Anterior cingulate cortex (tissue), 58 donors: ENCODE measurements at regions not wholly inside any gene's neighbourhood (a gene's known extent, or its start where the extent isn't known, plus 50 kb on each side); places are given as distances from the start of the nearest gene placed in this dataset.
"Not testable (repeated sequence)": the region's sequence is repeated elsewhere in the genome, so short reads cannot be mapped to it uniquely, and the experiment has no call there.

Experiments
- DNase-seq, 58 donors: peaks; one replicate each; lab custom pipeline; 2025; lab: John Stamatoyannopoulos, UW

- no peak for DNase-seq
Observed at GRCh38 chr7:55261386-55261770, 103.8 kb upstream of the LANCL2 start.

- not testable (repeated sequence) for DNase-seq
Observed at GRCh38 chr7:55265328-55265727, 99.8 kb upstream of the LANCL2 start.

- DNase-seq: no peak
Observed at GRCh38 chr7:55265836-55266642, 99.1 kb upstream of the LANCL2 start.

GRCh38 chr7:55271069-55271626 lies 94.0 kb upstream of the LANCL2 start:
- no peak for DNase-seq

- DNase-seq: no peak
Observed at GRCh38 chr7:55271661-55272060, 93.5 kb upstream of the LANCL2 start.

- peak in 1 of 58 donors; percentile 21 for DNase-seq
Observed at GRCh38 chr7:55272328-55272727, 92.8 kb upstream of the LANCL2 start.

- no peak for DNase-seq
Observed at GRCh38 chr7:55273186-55273980, 91.8 kb upstream of the LANCL2 start.

GRCh38 chr7:55274156-55274555 lies 91.0 kb upstream of the LANCL2 start:
- DNase-seq: no peak

- DNase-seq: no peak
Observed at GRCh38 chr7:55275291-55276200, 89.6 kb upstream of the LANCL2 start.

- DNase-seq: no peak
Observed at GRCh38 chr7:55276572-55277295, 88.4 kb upstream of the LANCL2 start.

- DNase-seq: no peak
Observed at GRCh38 chr7:55277916-55278315, 87.2 kb upstream of the LANCL2 start.

- DNase-seq: no peak
Observed at GRCh38 chr7:55278321-55278720, 86.8 kb upstream of the LANCL2 start.

GRCh38 chr7:55279080-55279845 lies 85.9 kb upstream of the LANCL2 start:
- no peak for DNase-seq

GRCh38 chr7:55280031-55280454 lies 85.1 kb upstream of the LANCL2 start:
- DNase-seq: peak in 47 of 58 donors; percentile 9 to 69 (median 34)

GRCh38 chr7:55285665-55286064 lies 79.5 kb upstream of the LANCL2 start:
- no peak for DNase-seq

GRCh38 chr7:55286666-55287065 lies 78.5 kb upstream of the LANCL2 start:
- no peak for DNase-seq

GRCh38 chr7:55288070-55288824 lies 76.9 kb upstream of the LANCL2 start:
- peak in 7 of 58 donors; percentile 11 to 50 (median 20) for DNase-seq

- DNase-seq: no peak
Observed at GRCh38 chr7:55296070-55296469, 69.1 kb upstream of the LANCL2 start.
